COR-L47 (cell line): ENCODE measurements at regions not wholly inside any gene's neighbourhood (a gene's known extent, or its start where the extent isn't known, plus 50 kb on each side); places are given as distances from the start of the nearest gene placed in this dataset.

ENCODE experiments used
- DNase-seq: peaks from one replicate; lab custom pipeline; 2025; lab: John Stamatoyannopoulos, UW

DNA sequence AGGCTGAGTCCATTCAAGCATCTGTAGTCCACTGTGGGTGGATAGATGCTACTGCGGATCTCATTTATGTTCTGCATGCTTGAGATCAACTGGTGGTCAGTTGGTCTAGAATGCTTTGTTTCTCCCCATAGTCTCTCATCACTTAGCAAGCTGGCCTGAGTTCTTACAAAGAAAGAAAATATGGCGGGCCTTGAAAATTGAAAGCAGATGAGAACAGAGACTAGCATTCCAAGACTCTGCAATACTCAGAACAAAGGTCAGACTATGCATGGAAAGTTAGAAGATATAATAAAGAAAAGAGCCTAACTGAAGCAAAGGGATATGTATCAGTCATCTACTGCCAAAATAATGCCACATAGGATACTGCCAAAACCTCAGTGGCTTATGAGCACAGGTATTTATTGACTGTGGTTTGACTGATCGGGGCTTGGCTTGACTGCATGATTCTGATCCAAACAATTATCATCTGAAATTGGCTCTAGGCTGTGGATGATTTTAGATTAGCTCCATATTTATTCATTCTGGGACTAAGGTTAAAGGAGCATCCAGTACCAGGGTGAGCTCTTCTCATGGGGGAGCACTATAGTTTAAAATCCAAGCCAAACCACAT lies 258.9 kb downstream of the TAF11L14 start:
- no peak for DNase-seq

DNA sequence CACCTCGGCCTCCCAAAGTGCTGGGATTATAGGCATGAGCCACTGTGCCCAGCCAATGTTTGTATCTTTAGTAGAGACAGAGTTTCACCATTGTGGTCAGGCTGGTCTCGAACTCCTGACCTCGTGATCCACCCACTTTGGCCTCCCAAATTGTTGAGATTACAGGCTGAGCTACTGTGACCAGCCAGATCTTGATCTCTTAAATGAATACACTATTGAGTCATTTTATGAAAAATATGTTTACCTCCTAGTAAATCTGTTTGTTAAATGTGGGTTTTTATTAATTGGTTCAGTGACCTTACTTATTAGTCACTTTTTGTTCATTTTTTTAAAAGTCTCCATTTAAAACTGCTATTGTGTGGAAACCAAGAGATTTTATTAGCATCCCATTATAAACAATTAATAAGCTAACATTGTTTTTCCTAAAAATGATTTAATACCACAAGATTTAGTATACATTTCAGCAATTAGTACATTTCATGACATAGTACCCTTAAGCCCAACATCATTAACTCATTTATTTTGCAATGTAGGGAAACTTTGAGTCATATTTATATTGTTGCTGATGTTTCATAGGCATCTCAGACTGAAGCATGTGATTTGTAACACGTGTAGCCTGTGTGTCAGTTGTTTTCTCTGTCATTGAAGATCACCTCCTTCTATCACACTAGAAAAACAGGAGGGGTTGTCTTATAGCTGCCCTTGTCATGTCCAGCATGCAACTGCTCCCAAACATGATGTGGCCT lies 261.2 kb downstream of the TAF11L14 start:
- no peak for DNase-seq

DNA sequence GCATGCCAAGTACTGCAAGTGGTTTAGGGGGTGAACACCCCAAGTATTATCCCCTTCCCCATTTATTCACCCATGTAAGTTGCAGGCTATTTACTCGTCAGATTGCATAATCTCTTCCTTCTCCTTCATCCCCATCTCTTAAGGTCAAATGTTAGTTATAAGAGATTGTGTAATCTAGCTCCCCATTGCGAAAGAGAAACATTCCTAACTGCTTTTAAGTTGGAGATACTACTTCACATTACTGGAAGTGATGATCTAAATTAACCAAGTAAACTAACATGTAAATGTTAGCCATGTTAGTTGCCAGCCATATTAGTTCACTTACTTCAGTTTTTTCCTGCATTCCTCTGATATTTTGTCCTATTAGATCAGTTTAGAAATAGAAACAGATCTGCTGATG lies 262.3 kb downstream of the TAF11L14 start:
- no peak for DNase-seq

DNA sequence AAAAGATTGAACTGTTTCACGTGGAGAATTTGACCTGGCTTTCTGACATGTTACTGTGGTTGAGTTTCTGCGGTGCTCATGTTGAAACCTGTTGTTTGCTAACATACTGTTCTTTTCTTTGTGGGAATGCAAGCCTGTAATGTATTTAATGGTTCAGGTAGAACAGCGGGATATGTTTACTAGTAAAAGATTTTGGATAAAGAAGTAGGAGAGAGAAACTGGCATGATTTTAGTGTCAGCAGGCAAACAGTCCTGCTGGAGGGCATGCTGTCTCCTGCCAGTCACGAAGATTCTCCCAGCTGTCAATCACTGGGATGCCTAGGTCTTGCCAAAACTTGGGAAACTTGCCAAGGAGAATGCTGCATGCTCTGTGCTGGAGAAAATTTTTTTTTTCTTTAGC lies 263.5 kb downstream of the TAF11L14 start:
- peak; percentile 58 for DNase-seq

DNA sequence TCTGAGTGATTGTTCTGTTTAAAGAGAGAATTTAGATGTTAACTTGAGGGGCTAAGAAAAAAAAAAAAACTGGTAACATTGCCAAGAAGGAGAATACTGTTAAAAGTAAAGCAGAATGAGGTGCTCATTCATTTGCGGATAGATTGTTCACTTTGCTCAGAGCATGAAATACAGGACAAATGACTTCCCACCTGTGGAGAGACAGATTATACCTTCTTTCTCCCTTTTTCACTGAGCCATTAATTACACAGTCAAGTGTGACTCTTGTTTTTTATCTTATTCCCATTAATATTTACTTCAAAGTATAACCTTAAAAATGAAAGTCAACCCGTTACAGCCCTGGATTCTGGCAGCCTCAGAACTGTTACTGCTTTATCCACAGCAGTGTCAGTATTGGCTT lies 264.5 kb downstream of the TAF11L14 start:
- DNase-seq: peak; percentile 13

DNA sequence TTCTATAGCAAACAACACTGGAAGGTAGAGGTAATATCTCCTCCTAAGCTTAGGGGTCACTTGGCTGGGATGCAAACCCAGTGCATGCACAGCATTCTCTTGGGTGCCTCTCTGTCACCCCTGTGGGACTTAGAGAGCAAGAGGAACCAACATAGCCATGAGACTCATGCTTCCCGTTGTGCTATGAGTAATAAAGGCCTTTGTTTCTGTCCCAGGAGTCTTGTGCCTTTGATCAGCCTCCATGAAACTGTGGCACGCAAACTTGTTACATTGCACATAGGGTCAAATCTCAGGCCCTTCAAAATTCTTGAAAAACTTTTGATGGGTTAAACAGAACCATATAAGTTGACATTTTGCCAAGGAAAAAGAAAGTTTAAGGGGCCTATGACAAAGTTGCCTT lies 272.8 kb downstream of the TAF11L14 start:
- no peak for DNase-seq

DNA sequence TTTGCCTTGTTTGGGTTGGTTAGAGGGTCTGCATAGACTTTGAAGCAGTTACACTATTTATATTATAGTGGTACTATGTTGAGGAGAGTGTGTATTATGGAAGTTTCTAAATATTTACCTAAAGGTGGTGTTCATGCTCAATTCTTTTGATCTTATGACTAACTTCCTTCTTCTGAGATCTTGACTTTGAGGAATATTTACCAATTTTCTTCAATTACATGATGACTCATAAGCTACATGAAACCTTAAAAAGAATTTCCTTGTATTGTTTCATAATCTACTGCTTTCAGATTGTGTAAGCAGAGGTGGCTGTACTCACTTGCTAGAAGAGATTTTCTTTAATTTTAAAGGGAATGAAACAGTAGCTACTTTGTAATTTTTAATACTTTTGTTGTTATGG lies 276.1 kb downstream of the TAF11L14 start:
- no peak for DNase-seq

DNA sequence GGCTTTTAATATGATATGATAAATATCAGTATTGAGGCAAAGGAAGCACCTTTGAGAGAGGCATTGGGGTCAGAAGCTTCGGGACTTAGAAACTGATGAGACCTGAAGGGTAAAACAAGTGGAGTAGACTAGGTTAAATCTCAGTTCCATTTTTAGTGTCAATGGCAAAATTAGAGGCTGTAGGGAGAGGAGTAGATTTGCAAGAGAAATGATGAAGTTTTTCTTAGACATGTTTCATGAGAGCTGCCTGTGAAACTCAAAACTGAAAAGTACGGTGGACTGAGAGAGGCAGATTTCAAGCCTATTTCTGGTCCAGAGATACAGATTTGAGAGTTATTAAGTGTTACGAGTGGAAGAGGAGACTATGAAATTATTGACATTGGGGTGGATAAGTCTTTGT lies 278.5 kb downstream of the TAF11L14 start:
- DNase-seq: no peak

DNA sequence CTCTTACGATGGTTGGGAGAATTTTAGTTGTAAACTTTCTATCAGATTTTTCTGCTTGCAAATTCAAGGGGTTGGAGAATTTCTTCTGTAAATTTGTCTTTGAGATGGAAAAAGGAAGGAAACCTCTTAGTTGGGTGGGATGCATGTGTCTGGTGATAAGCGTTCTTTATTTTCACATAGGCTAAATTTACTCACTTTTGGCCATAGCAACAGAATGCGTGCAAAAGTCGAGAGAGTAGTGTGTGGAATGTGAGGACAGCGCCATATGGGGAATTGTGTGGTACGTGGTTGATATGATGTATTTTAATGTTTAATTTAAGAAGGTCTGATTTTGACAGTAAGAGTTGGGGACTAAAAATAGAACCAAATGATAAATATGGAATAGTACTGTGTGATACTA lies 282.2 kb downstream of the TAF11L14 start:
- no peak for DNase-seq

DNA sequence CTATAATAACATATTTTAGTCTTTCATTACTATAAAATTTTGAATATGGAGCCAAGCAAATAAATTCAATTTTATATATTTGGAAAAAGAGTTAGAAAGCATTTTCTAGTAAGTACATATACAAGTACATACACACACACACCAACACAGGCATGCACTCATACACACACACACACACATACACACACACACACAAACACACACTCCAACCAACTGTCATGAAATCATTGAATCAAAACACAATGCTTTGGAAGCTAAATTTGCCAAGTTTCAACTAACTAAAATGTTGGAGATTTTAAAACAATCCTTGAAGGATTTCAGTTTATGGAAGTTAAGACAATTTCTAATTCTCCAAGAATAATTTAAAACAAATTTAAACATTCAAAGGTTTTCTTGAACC lies 283.2 kb downstream of the TAF11L14 start:
- DNase-seq: no peak

DNA sequence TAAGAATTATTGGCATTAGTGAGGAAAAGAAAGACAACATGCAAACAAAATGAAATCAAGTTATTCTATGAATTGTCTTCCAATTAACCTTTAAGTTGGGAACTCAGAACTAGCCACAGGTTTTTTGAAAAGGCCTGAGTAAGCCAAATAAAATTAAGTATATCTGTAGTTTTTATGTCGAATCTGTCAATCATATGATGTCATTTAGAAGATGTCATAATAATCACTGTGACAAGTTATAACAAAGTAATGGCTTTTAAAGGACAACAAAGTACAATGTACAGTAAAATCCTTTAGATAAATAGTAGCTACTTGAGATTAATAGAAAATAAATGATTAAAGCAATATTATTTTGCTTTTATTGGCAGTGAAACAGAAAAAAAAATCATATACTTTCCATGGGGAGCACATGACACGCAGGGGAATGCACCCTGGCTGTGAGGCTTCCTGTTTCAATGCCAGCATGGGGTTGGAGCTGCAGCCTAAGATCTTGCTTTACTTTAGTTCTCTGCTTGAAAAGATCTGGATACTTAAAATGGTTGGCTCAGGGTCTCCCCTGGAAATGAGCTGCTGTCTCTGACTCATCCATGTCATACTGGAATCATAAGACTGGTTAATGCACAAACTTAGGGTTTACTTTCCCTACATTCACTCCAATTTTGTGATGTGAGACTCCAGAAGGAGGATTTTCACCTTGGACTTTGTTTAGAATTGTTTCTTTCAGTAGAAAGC lies 284.3 kb downstream of the TAF11L14 start:
- DNase-seq: no peak

DNA sequence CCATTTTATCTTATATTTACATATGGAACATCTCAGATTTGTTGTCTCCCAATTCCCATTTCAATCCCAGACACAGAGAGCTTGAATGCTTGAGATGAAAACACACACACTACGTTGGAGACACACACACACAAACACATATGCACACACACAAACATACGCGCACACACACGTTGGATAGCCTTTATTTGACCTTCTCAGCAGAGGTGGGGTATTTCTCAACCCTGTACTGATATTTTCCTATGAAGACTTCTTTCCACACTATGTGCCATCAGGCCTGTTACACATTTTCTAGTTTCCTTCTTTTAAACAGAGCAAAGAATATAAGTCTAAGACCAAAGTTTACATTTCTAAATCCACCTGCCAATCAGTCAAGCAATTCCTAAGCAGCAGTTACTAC lies 291.0 kb downstream of the TAF11L14 start:
- no peak for DNase-seq

DNA sequence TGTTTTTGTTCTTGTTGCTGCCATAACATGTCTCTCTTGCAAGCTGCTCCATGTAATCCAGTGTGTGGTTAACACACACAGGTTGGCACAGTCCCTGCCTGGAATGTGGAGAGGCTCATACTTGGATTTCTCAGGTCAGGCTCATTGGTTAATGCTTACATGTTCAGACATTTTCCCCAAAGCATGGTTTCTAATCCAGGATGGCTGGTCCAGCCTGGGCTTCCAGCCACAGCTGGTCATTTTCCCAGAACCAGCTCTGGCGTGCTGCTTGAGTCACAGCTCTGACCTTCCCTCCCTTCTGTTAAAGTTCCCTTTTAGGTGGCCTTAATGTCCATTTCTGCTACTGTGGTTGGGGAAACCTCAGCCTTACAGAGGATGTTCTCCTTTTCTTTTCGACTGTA lies 294.3 kb downstream of the TAF11L14 start:
- DNase-seq: no peak

DNA sequence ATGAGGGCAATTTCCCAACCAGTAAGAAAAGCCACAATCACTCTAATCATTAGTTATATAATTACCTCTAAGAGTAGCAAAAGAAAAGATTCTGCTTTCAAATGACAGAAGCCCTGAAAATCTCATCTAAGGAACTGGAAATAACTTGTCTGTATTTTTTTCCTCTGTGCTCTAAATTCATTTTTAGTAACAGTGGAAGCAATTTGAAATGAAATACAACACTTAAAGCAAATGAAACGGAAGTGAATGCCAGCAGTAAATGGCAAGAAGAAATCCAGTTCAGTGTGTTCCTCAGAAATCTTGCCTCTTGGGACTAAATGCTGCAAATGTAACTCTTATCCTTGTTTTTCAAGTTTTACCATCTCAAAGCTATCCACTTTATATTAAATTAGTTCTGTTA lies 294.9 kb downstream of the TAF11L14 start:
- no peak for DNase-seq

DNA sequence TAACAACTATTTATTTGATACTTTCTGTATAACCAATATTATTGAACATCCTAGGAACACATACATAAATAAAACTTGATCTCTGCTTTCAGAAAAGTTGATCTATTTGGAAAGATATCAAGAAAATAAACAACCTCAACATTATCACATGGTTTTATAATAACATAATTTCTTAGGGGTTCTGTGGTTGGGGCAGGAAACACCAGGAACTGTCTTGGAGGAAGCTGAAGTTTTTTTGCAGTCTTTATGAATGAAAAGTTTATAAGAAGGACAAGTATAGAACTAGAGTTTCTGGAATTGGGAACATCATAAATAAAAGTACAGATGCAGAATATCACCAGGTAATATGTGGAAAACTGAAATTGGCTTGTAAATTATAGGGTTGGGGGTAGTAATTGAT lies 296.1 kb downstream of the TAF11L14 start:
- no peak for DNase-seq

DNA sequence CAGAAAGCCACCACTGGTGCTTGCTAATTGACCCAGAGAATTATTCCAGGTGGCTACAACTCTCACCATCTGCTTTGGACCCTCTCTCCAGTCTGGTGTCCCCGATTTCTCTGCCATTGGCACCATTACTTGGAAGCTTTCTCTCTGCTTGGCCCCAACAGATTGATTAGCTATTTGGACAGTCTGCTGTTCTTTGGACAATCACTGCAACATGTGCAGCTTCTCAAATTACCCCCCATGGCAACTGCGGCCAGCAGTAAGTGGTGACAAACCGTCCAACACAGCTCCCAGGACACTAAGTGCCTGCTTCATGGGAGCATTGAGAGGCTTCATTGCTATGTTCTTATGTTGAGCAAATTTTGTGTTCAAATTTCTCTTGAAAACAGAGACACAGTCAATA lies 309.8 kb downstream of the TAF11L14 start:
- no peak for DNase-seq

DNA sequence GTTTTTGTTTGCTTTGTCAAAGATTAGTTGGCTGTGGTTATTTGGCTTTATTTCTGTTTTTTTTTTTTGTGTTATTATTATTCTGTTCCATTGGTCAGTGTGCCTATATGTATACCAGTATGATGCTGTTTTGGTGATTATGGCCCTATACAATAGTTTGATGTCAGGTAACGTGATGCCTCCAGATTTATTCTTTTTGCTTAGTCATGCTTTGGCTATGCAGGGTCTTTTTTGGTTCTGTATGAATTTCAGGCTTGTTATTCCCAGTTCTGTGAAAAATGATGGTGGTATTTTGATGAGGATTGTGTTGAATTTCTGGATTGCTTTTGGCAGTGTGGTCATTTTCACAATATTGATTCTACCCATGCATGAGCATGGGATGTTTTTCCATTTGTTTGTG lies 312.8 kb downstream of the TAF11L14 start:
- no peak for DNase-seq

DNA sequence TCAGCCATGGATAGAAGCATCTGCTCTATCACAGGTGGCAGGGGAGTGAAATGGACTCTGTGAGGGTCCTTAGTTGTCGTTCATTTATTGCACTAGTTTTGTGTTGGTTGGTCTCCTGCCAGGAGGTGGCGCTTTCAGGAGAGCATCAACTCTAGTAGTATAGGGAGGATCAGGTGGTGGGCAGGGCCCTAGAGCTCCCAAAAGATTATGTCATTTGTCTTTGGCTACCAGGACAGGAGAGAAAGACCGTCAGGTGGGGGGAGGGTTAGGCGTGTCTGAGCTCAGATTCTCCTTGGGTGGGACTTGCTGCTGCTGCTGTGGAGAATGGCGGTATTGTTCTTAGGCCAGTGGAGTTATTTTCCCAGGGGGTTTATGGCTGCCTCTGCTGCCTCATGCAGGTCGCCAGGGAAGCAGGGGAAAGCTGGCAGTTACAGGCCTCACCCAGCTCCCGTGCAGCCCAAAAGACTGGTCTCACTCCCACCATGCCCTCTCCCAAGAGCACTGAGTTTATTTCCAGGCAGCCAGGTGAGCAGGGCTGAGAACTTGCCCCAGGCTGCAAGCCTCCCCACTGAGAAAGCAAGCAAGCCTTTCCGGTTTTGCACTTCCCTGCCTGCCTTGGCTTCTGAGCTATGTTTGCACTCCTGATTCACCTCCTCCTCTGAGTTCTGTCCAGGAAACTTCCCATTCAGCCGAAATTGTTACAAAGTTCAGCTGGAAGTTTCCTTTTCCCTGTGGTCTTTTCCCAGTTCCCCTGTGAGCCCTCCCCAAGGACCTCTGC lies 317.3 kb downstream of the TAF11L14 start:
- peak; percentile 67 for DNase-seq

DNA sequence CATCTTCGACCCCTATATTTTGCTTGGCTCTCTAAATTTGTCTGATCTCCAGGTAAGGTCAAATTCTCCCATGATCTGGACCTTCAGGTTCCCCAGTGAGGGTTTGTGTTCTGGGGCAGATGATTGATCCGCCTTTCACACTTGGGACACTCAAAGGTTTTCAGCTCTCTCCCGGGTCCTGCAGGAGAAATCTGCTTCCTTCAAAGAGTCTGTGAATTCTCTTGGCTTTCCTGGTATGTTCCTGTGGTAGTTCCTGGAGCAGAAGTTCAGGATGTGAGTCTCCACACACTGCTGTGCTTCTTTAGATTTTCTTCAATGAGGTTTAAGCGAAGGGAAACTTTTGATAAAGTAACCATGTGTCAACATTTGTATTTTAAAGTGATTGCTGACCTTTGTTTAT lies 318.0 kb downstream of the TAF11L14 start:
- no peak for DNase-seq

DNA sequence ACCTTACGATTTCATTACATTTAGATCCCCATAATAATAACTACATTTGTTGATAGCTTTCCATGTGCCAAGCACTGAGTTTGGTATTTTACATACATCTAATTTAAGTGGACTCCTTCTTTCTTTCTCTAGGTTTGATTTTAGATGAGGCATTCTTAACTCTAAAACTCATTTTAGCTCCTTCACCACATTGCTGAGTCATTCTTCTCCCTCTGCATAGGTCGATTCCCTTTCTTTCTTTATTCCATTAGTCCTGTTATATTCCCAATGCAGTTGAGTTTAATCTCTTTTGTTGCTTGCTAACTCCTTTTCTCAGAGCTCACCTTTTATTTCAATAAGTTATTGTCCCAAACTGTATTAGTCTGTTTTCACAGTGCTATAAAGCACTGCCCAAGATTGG lies 329.8 kb downstream of the TAF11L14 start:
- no peak for DNase-seq

DNA sequence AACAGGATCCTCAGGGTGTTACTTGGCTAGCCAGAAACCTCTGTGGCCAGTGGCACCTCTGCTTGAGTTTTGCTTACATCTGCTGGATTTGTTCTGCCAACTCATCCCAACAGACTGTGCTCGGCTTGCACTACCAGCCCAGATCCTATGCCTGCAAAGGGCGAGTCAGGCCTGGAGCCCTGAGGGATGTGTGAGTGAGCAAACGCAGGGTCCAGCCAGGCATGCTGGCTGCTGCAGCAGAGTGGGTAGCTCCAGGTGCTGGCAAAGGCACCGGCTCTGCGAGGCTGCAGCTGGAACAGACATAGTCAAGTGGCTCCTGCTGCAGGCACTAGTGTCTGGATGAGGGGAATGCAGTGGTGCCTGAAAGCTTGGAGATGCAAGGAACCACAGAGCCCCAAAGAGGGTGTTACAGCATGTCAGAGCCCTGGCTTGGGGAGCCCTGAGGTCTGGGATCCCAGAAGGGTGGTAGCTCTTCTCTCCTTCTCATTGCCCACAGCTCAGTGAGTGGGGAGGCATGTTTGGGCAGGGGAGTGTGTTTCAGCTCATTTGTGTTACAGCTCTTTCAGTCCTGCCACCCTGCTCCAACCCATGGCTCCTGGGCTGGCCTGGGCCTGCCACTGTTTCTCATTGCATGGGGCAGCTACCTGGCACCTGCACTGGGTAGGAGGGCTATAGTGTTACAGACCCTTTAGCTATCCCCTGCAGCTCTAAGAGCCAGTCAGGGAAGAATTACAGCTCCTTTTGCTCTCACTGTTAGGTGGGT lies 332.6 kb downstream of the TAF11L14 start:
- DNase-seq: no peak

DNA sequence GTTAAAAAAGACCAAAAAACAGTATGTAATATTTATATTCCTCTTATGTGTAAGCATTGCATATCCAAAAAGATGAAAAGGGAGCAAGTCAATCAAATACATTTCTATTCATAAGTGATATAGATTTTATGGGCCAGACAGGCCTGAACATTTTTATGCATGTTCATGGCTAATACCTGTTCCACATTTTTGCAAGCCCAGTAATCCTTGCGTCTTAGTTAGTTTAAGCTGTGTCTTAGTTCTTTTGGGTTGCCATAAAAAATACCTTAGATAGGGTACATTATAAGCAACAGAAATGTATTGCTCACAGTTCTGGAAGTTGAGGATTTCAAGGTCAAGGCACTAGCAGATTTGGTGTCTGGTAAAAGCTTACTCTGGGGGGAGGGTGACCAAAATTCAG lies 342.1 kb downstream of the TAF11L14 start:
- DNase-seq: no peak
